OCI-LY1 (cell line): ENCODE measurements at regions not wholly inside any gene's neighbourhood (a gene's known extent, or its start where the extent isn't known, plus 50 kb on each side); places are given as distances from the start of the nearest gene placed in this dataset.
"Not testable (repeated sequence)": the region's sequence is repeated elsewhere in the genome, so short reads cannot be mapped to it uniquely, and the experiment has no call there.

Experiments used
- EZH2 ChIP-seq: fragments of 200-600 bp; sonication (generic), shearing (Covaris generic); IDR thresholded peaks from 2 replicates; pipeline ENCODE4 v1.8.0; 2017; ENCODE audit warnings: borderline replicate concordance, mixed run types, mild to moderate bottlenecking, antibody characterized with exemption, low read length, moderate library complexity, mixed read lengths
- TF ChIP-seq, protein P1 (sequence below): fragments of 200-600 bp; sonication (generic), shearing (Covaris generic); IDR thresholded peaks from 2 replicates; pipeline ENCODE4 v1.5.1; 2017; ENCODE audit warnings: mild to moderate bottlenecking, antibody characterized with exemption, low read length, moderate library complexity, mixed read lengths

DNA sequence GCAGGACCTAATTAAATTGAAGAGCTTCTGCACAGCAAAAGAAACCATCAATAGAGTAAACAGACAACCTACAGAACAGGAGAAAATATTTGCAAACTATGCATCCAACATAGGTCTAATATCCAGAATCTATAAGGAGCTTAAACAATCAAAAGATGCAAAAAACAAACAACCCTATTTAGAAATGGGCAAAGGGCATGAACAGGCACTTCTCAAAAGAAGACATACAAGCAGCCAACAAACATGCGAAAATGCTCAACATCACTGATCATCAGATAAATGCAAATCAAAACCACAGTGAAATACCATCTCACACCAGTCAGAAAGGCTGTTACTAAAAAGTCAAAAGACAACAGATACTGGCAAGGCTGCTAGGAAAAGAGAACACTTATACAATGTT lies 189.2 kb downstream of the CYP26B1 start:
- TF ChIP-seq, protein P1, sequence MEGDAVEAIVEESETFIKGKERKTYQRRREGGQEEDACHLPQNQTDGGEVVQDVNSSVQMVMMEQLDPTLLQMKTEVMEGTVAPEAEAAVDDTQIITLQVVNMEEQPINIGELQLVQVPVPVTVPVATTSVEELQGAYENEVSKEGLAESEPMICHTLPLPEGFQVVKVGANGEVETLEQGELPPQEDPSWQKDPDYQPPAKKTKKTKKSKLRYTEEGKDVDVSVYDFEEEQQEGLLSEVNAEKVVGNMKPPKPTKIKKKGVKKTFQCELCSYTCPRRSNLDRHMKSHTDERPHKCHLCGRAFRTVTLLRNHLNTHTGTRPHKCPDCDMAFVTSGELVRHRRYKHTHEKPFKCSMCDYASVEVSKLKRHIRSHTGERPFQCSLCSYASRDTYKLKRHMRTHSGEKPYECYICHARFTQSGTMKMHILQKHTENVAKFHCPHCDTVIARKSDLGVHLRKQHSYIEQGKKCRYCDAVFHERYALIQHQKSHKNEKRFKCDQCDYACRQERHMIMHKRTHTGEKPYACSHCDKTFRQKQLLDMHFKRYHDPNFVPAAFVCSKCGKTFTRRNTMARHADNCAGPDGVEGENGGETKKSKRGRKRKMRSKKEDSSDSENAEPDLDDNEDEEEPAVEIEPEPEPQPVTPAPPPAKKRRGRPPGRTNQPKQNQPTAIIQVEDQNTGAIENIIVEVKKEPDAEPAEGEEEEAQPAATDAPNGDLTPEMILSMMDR, result not testable (repeated sequence)
- TF ChIP-seq EZH2, result not testable (repeated sequence)
